HG03097 (cell line): ENCODE measurements at regions not wholly inside any gene's neighbourhood (a gene's known extent, or its start where the extent isn't known, plus 50 kb on each side); places are given as distances from the start of the nearest gene placed in this dataset.

Experiments
- ATAC-seq: cut with Tn5 transposase; IDR thresholded peaks from one replicate; pipeline ENCODE4 v1.9.1; 2021; ENCODE audit not compliant: unreplicated experiment, low FRiP score

GRCh38 chr20:50284811-50285375, 94.3 kb downstream of the CEBPB start:
- ATAC-seq, result no peak

- no peak for ATAC-seq
Measured at GRCh38 chr20:50285376-50286173, 94.9 kb downstream of the CEBPB start.

GRCh38 chr20:50286174-50286511, 95.5 kb downstream of the CEBPB start:
- ATAC-seq, result no peak

GRCh38 chr20:50286609-50287008, 96.0 kb downstream of the CEBPB start:
- no peak for ATAC-seq

- no peak for ATAC-seq
Measured at GRCh38 chr20:50287512-50287911, 96.9 kb downstream of the CEBPB start.

- ATAC-seq, result no peak
Measured at GRCh38 chr20:50288128-50288623, 97.5 kb downstream of the CEBPB start.

GRCh38 chr20:50289581-50289980, 99.0 kb downstream of the CEBPB start:
- ATAC-seq, result no peak

GRCh38 chr20:50290112-50290511, 99.5 kb downstream of the CEBPB start:
- no peak for ATAC-seq

GRCh38 chr20:50290808-50291207, 100.2 kb downstream of the CEBPB start:
- ATAC-seq, result no peak

GRCh38 chr20:50291254-50292078, 100.8 kb downstream of the CEBPB start:
- ATAC-seq, result no peak

GRCh38 chr20:50292079-50292590, 101.5 kb downstream of the CEBPB start:
- no peak for ATAC-seq

GRCh38 chr20:50292591-50293283, 102.1 kb downstream of the CEBPB start:
- no peak for ATAC-seq

- no peak for ATAC-seq
Measured at GRCh38 chr20:50293284-50294139, 102.9 kb downstream of the CEBPB start.

- ATAC-seq, result no peak
Measured at GRCh38 chr20:50294164-50295088, 103.8 kb downstream of the CEBPB start.

- ATAC-seq, result no peak
Measured at GRCh38 chr20:50295345-50295744, 104.7 kb downstream of the CEBPB start.

GRCh38 chr20:50295762-50296449, 105.3 kb downstream of the CEBPB start:
- no peak for ATAC-seq

- ATAC-seq, result no peak
Measured at GRCh38 chr20:50296450-50297375, 106.1 kb downstream of the CEBPB start.
